COLO829 (cell line): ENCODE measurements at regions not wholly inside any gene's neighbourhood (a gene's known extent, or its start where the extent isn't known, plus 50 kb on each side); places are given as distances from the start of the nearest gene placed in this dataset.
"Not testable (repeated sequence)": the region's sequence is repeated elsewhere in the genome, so short reads cannot be mapped to it uniquely, and the experiment has no call there.

Source experiments
- DNase-seq: peaks from one replicate; pipeline ENCODE4 v3.0.0; 2012; ENCODE audit warnings: low spot score

- DNase-seq: no peak
These were observed 456.3 kb downstream of the IRS2 start for GRCh38 chr13:109330123-109330522.

GRCh38 chr13:109329175-109329574 lies 457.2 kb downstream of the IRS2 start:
- DNase-seq: no peak

- no peak for DNase-seq
These were observed 459.8 kb downstream of the IRS2 start for GRCh38 chr13:109326601-109327000.

GRCh38 chr13:109323338-109323737 lies 463.0 kb downstream of the IRS2 start:
- DNase-seq: no peak

- DNase-seq: no peak
These were observed 467.3 kb downstream of the IRS2 start for GRCh38 chr13:109318945-109319590.

GRCh38 chr13:109315481-109315880 lies 470.9 kb downstream of the IRS2 start:
- no peak for DNase-seq

- no peak for DNase-seq
These were observed 472.3 kb downstream of the IRS2 start for GRCh38 chr13:109314101-109314500.

- DNase-seq: no peak
These were observed 474.0 kb downstream of the IRS2 start for GRCh38 chr13:109312399-109312798.

GRCh38 chr13:109311431-109311976 lies 474.9 kb downstream of the IRS2 start:
- not testable (repeated sequence) for DNase-seq

- no peak for DNase-seq
These were observed 476.6 kb downstream of the IRS2 start for GRCh38 chr13:109309625-109310363.

- no peak for DNase-seq
These were observed 479.4 kb downstream of the IRS2 start for GRCh38 chr13:109307027-109307426.

- no peak for DNase-seq
These were observed 484.7 kb downstream of the IRS2 start for GRCh38 chr13:109301726-109302125.

GRCh38 chr13:109301276-109301675 lies 485.1 kb downstream of the IRS2 start:
- no peak for DNase-seq

- peak; percentile 31 for DNase-seq
These were observed 488.8 kb downstream of the IRS2 start for GRCh38 chr13:109297628-109298027.

- no peak for DNase-seq
These were observed 493.2 kb downstream of the IRS2 start for GRCh38 chr13:109293166-109293565.

GRCh38 chr13:109288151-109288709 lies 498.2 kb downstream of the IRS2 start:
- peak; percentile 72 for DNase-seq

GRCh38 chr13:109287553-109287952 lies 498.8 kb downstream of the IRS2 start:
- no peak for DNase-seq

- no peak for DNase-seq
These were observed 500.8 kb downstream of the IRS2 start for GRCh38 chr13:109285586-109285985.

GRCh38 chr13:109281903-109282635 lies 504.3 kb downstream of the IRS2 start:
- no peak for DNase-seq

GRCh38 chr13:109281017-109281902 lies 505.1 kb downstream of the IRS2 start:
- DNase-seq: no peak

- DNase-seq: no peak
These were observed 510.1 kb downstream of the IRS2 start for GRCh38 chr13:109276261-109276660.
